CD14-positive monocyte (primary cell): ENCODE measurements at regions not wholly inside any gene's neighbourhood (a gene's known extent, or its start where the extent isn't known, plus 50 kb on each side); places are given as distances from the start of the nearest gene placed in this dataset.

Experiments used
- DNase-seq, 3 donors: peaks; one replicate each; pipeline ENCODE4 v3.0.0-alpha.2; 2011 to 2022
- H2AFZ ChIP-seq: 2 replicates; pipeline ENCODE4 v1.6.0; 2012; ENCODE audit warnings: mild to moderate bottlenecking, low read depth, low read length, inconsistent platforms; ENCODE audit not compliant: insufficient read depth, poor library complexity, severe bottlenecking
- H3K27ac ChIP-seq, 2 donors: 1 replicate in 1 of 2; 2 replicates in 1 of 2; pipeline ENCODE4 v1.5.1; 2012 to 2013; ENCODE audit warnings: low read length in 2 of 2, control low read depth in 1 of 2, inconsistent platforms in 1 of 2, low read depth in 1 of 2, mild to moderate bottlenecking in 1 of 2
- H3K27me3 ChIP-seq, 2 donors: one replicate each; pipeline versions ENCODE4 v1.6.0 to v1.6.1; 2011 to 2013; ENCODE audit warnings: low read length in 2 of 2; ENCODE audit not compliant: control insufficient read depth in 2 of 2, insufficient read depth in 2 of 2
- H3K36me3 ChIP-seq, 2 donors: replicated peaks in 1 of 2; 1 replicate in 1 of 2; 2 replicates in 1 of 2; pipeline versions ENCODE4 v1.5.1 to v1.6.1; 2012 to 2013; ENCODE audit warnings: low read length in 2 of 2, control low read depth in 1 of 2, inconsistent platforms in 1 of 2, mild to moderate bottlenecking in 1 of 2; ENCODE audit not compliant: insufficient read depth in 2 of 2, control insufficient read depth in 1 of 2
- H3K4me1 ChIP-seq, 2 donors: 1 replicate in 1 of 2; 2 replicates in 1 of 2; pipeline versions ENCODE4 v1.5.1 to v1.6.1; 2012 to 2013; ENCODE audit warnings: low read length in 2 of 2, control low read depth in 1 of 2, inconsistent platforms in 1 of 2, mild to moderate bottlenecking in 1 of 2, moderate library complexity in 1 of 2; ENCODE audit not compliant: insufficient read depth in 2 of 2, control insufficient read depth in 1 of 2
- H3K4me2 ChIP-seq: replicated peaks from 2 replicates; pipeline ENCODE3; 2012; ENCODE audit warnings: low read length, moderate library complexity, mild to moderate bottlenecking; ENCODE audit not compliant: poor library complexity, severe bottlenecking; ENCODE audit errors: extremely low read depth
- H3K4me3 ChIP-seq, 3 experiments: fragments of 200-600 bp in 1 of 3; sonication (generic) in 1 of 3; replicated peaks in 1 of 3; 1 replicate in 2 of 3; 2 replicates in 1 of 3; pipeline ENCODE4 v1.5.1; 2011 to 2013; ENCODE audit warnings: low read length in 3 of 3, mild to moderate bottlenecking in 3 of 3, control low read depth in 2 of 3, low read depth in 2 of 3, inconsistent platforms in 1 of 3, moderate library complexity in 1 of 3
- H3K79me2 ChIP-seq: 2 replicates; pipeline ENCODE4 v1.6.0; 2012; ENCODE audit warnings: mild to moderate bottlenecking, control low read depth, inconsistent platforms, low read length, moderate library complexity; ENCODE audit not compliant: insufficient read depth
- H3K9ac ChIP-seq: 2 replicates; pipeline ENCODE4 v1.6.0; 2017; ENCODE audit warnings: low read length, mild to moderate bottlenecking; ENCODE audit not compliant: insufficient read depth, poor library complexity, severe bottlenecking
- H3K9me3 ChIP-seq, 2 donors: replicated peaks in 1 of 2; 1 replicate in 1 of 2; 2 replicates in 1 of 2; pipeline versions ENCODE4 v1.5.1 to v1.6.1; 2012 to 2013; ENCODE audit warnings: low read length in 2 of 2, control low read depth in 1 of 2; ENCODE audit not compliant: control insufficient read depth in 1 of 2, insufficient read depth in 1 of 2
- H4K20me1 ChIP-seq: 2 replicates; pipeline ENCODE4 v1.6.0; 2012; ENCODE audit warnings: mild to moderate bottlenecking, low read length, control low read depth, moderate library complexity; ENCODE audit not compliant: insufficient read depth
- H3K27ac Mint-ChIP-seq, 7 donors: one replicate each; pipeline ENCODE4 v1.8.0; 2020; ENCODE audit warnings: mild to moderate bottlenecking in 7 of 7, mixed read lengths in 7 of 7, moderate library complexity in 6 of 7, inconsistent platforms in 2 of 7
- H3K27me3 Mint-ChIP-seq, 3 donors: one replicate each; pipeline ENCODE4 v1.8.0; 2021 to 2022; ENCODE audit warnings: low read depth in 3 of 3, mild to moderate bottlenecking in 3 of 3, mixed read lengths in 3 of 3, moderate library complexity in 3 of 3, inconsistent platforms in 1 of 3
- H3K36me3 Mint-ChIP-seq, 2 donors: one replicate each; pipeline ENCODE4 v1.8.0; 2020; ENCODE audit warnings: mixed read lengths in 2 of 2, inconsistent platforms in 1 of 2, mild to moderate bottlenecking in 1 of 2
- H3K4me1 Mint-ChIP-seq: one replicate; pipeline ENCODE4 v1.8.0; 2020; ENCODE audit warnings: mild to moderate bottlenecking, mixed read lengths
- H3K4me3 Mint-ChIP-seq, 2 donors: one replicate each; pipeline ENCODE4 v1.8.0; 2020; ENCODE audit warnings: mild to moderate bottlenecking in 2 of 2, mixed read lengths in 2 of 2, moderate library complexity in 1 of 2
- H3K9me3 Mint-ChIP-seq, 7 donors: one replicate each; pipeline ENCODE4 v1.8.0; 2020 to 2022; ENCODE audit warnings: mixed read lengths in 7 of 7, mild to moderate bottlenecking in 6 of 7, moderate library complexity in 6 of 7, inconsistent platforms in 2 of 7
- WGBS: methylation state at CpG from one replicate; pipeline ENCODE4 v1.1.5; 2013; ENCODE audit warnings: missing lambda C conversion rate; ENCODE audit not compliant: insufficient coverage; 5-methylcytosine and 5-hydroxymethylcytosine counted together
- intact Hi-C, 2 donors: fragments of 100-400 bp; cut with micrococcal nuclease; formaldehyde crosslinking; loops; one replicate each; pipeline versions ENCODE4 v1.15.0 to v1.15.1; 2023
- TF ChIP-seq, protein P1 (sequence below): fragments of 200-600 bp; IDR thresholded peaks from one replicate; pipeline ENCODE4 v1.8.0; 2022; ENCODE audit warnings: antibody characterized with exemption, mild to moderate bottlenecking

GRCh38 chr3:106691476-106691875, 685.8 kb upstream of the CCDC54 start:
- Mint-ChIP-seq H3K4me1 (no peaks in the 10 kb centered on the region), H3K9me3 (peaks cover 0 to 4% (median 3%) of the 10 kb centered on the region in 7 donors), H3K27ac (no peak overlapping the region), H3K36me3 (no peaks in the 10 kb centered on the region), H3K27me3 (no peaks in the 10 kb centered on the region), H3K4me3 (no peak overlapping the region)
- Histone ChIP-seq H3K36me3 (no peaks in the 10 kb centered on the region), H3K27ac (no peak overlapping the region), H3K79me2 (no peaks in the 10 kb centered on the region), H3K4me3 (no peak overlapping the region), H3K4me1 (no peaks in the 10 kb centered on the region), H2AFZ (no peak overlapping the region), H4K20me1 (no peaks in the 10 kb centered on the region), H3K9ac (no peak overlapping the region), H3K27me3 (no peaks in the 10 kb centered on the region), H3K9me3 (peaks cover 0 to 4% of the 10 kb centered on the region in 2 donors), H3K4me2 (no peak overlapping the region)
- intact Hi-C loops = no loop called here
- TF ChIP-seq, protein P1, sequence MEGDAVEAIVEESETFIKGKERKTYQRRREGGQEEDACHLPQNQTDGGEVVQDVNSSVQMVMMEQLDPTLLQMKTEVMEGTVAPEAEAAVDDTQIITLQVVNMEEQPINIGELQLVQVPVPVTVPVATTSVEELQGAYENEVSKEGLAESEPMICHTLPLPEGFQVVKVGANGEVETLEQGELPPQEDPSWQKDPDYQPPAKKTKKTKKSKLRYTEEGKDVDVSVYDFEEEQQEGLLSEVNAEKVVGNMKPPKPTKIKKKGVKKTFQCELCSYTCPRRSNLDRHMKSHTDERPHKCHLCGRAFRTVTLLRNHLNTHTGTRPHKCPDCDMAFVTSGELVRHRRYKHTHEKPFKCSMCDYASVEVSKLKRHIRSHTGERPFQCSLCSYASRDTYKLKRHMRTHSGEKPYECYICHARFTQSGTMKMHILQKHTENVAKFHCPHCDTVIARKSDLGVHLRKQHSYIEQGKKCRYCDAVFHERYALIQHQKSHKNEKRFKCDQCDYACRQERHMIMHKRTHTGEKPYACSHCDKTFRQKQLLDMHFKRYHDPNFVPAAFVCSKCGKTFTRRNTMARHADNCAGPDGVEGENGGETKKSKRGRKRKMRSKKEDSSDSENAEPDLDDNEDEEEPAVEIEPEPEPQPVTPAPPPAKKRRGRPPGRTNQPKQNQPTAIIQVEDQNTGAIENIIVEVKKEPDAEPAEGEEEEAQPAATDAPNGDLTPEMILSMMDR = no peak
- WGBS = 79% methylated on average over 3 of the region's 4 CpGs
- DNase-seq = no peak

DNA sequence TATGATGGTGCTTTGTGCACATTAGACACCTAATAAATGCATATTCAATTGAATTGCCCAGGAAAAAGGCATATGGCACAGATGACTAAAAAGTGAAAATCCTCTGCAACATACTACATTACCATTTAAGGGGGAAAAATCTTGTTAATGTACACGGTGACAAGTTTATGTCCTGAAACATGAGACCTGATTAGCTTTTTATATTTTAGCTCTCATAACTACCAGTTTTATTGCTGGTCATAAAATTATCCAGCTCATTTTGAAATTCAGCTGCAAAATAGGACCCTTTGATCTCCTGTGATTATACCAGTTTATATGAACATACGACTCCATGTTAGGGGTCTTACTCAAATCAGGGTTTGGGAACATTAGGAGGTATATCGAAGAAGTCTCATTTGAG, 684.6 kb upstream of the CCDC54 start:
- Histone ChIP-seq H3K9ac (no peak overlapping the region), H3K9me3 (peaks cover 0 to under 1% of the 10 kb centered on the region in 2 donors), H3K27me3 (no peaks in the 10 kb centered on the region), H3K27ac (no peak overlapping the region), H3K36me3 (no peaks in the 10 kb centered on the region), H2AFZ (no peak overlapping the region), H3K4me3 (no peak overlapping the region), H3K4me1 (no peaks in the 10 kb centered on the region), H4K20me1 (no peaks in the 10 kb centered on the region), H3K79me2 (no peaks in the 10 kb centered on the region), H3K4me2 (no peak overlapping the region)
- H3K4me1 Mint-ChIP-seq = no peaks in the 10 kb centered on the region
- WGBS = 89% methylated on average over 2 of the region's 3 CpGs
- H3K9me3 Mint-ChIP-seq = peaks cover 0 to 4% (median 3%) of the 10 kb centered on the region in 7 donors
- H3K4me3 Mint-ChIP-seq = no peak overlapping the region
- intact Hi-C loops = no loop called here
- no peaks in the 10 kb centered on the region for H3K36me3 Mint-ChIP-seq
- no peak overlapping the region for H3K27ac Mint-ChIP-seq
- DNase-seq = no peak
- no peaks in the 10 kb centered on the region for H3K27me3 Mint-ChIP-seq
- TF ChIP-seq, protein P1 = no peak
